ENCODE measurements at regions not wholly inside any gene's neighbourhood (a gene's known extent, or its start where the extent isn't known, plus 50 kb on each side); places are given as distances from the start of the nearest gene placed in this dataset.

DNA sequence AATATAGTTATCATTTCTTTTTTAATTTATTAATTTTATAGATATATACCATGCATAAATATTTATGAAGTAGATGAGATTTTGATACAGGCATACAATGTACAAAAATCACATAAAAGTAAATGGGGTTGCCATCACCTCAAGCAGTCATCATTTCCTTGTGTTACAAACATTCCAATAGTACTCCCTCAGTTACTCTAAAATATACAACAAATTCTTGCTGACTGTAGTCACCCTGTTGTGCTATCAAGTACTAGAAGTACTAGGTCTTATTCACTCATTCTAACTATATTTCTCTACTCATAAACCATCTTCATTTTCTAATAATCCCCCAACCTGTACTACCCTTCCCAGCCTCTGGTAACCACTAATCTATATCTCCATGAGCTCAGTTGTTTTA, 432.6 kb upstream of the SYT1 start:
- no peak for TF ChIP-seq LEF1 (IDR thresholded peaks at IDR 0.05; ENCODE audit: borderline replicate concordance)
- TF ChIP-seq SUZ12 (IDR thresholded peaks at IDR 0.05), result no peak
- TF ChIP-seq FOXK2 (IDR thresholded peaks at IDR 0.05), result no peak
- TF ChIP-seq NFRKB (IDR thresholded peaks at IDR 0.05), result no peak
- TF ChIP-seq FOXM1 (IDR thresholded peaks at IDR 0.05; ENCODE audit: borderline replicate concordance), result no peak
- no peak for TF ChIP-seq CTBP1 (IDR thresholded peaks at IDR 0.05; ENCODE audit: borderline replicate concordance)
- TF ChIP-seq FOXA1 (IDR thresholded peaks at IDR 0.05), result no peak
- no peak for TF ChIP-seq SP1 (IDR thresholded peaks at IDR 0.05)
- TF ChIP-seq ARNT (IDR thresholded peaks at IDR 0.05), result no peak
- TF ChIP-seq TARDBP (IDR thresholded peaks at IDR 0.05), result no peak
- TF ChIP-seq, protein P1, sequence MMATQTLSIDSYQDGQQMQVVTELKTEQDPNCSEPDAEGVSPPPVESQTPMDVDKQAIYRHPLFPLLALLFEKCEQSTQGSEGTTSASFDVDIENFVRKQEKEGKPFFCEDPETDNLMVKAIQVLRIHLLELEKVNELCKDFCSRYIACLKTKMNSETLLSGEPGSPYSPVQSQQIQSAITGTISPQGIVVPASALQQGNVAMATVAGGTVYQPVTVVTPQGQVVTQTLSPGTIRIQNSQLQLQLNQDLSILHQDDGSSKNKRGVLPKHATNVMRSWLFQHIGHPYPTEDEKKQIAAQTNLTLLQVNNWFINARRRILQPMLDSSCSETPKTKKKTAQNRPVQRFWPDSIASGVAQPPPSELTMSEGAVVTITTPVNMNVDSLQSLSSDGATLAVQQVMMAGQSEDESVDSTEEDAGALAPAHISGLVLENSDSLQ (IDR thresholded peaks at IDR 0.05), result no peak
- no peak for TF ChIP-seq L3MBTL2 (conservative IDR thresholded peaks at IDR 0.05)

Data from HEK293T (cell line).